Left ventricle myocardium inferior (tissue), 1 donor: ENCODE measurements at regions not wholly inside any gene's neighbourhood (a gene's known extent, or its start where the extent isn't known, plus 50 kb on each side); places are given as distances from the start of the nearest gene placed in this dataset.

Source experiments
- DNase-seq: peaks from one replicate; pipeline ENCODE4 v3.0.0-alpha.2; 2020
- H3K27ac ChIP-seq: fragments of 200-600 bp; replicated peaks from 2 replicates; pipeline ENCODE4 v1.8.0; 2021
- H3K27me3 ChIP-seq: fragments of 200-600 bp; 2 replicates; pipeline ENCODE4 v1.8.0; 2021; ENCODE audit warnings: low read depth
- H3K36me3 ChIP-seq: fragments of 200-600 bp; 2 replicates; pipeline ENCODE4 v1.8.0; 2021
- H3K4me1 ChIP-seq: fragments of 200-600 bp; 2 replicates; pipeline ENCODE4 v1.8.0; 2021
- H3K4me3 ChIP-seq: fragments of 200-600 bp; 2 replicates; pipeline ENCODE4 v1.8.0; 2021; ENCODE audit warnings: mild to moderate bottlenecking, moderate library complexity
- H3K9me3 ChIP-seq: fragments of 200-600 bp; replicated peaks from 2 replicates; pipeline ENCODE4 v1.8.0; 2021
- CTCF ChIP-seq: fragments of 200-600 bp; IDR thresholded peaks from 2 replicates; pipeline ENCODE4 v1.8.0; 2021; ENCODE audit warnings: antibody characterized with exemption, mild to moderate bottlenecking, borderline replicate concordance
- intact Hi-C: fragments of 100-400 bp; cut with micrococcal nuclease; formaldehyde crosslinking; loops from one replicate; pipeline ENCODE4 v1.11.0; 2022
- donor health status: DM: no; HTN: yes; CAD: no; lungs with severe emphysema.

GRCh38 chr10:28875549-28876081, 198.3 kb downstream of the BAMBI start:
- intact Hi-C loops: no loop called here
- TF ChIP-seq CTCF: no peak

GRCh38 chr10:28878236-28878970, 201.1 kb downstream of the BAMBI start:
- Histone ChIP-seq H3K4me1 (peaks cover 20% of the 10 kb centered on the region), H3K36me3 (no peaks in the 10 kb centered on the region), H3K27ac (no peak overlapping the region), H3K9me3 (no peaks in the 10 kb centered on the region), H3K27me3 (no peaks in the 10 kb centered on the region), H3K4me3 (no peak overlapping the region)
- no peak for DNase-seq
- intact Hi-C loops: no loop called here
- no peak for TF ChIP-seq CTCF

More at GRCh38 chr10:28875549-28876081, 198.3 kb downstream of the BAMBI start:
- Histone ChIP-seq H3K4me1 (peaks cover 16% of the 10 kb centered on the region), H3K9me3 (no peaks in the 10 kb centered on the region), H3K27ac (no peak overlapping the region), H3K36me3 (no peaks in the 10 kb centered on the region), H3K27me3 (no peaks in the 10 kb centered on the region), H3K4me3 (no peak overlapping the region)
- DNase-seq: no peak

GRCh38 chr10:28879246-28879645, 201.9 kb downstream of the BAMBI start:
- Histone ChIP-seq H3K4me3 (no peak overlapping the region), H3K4me1 (peaks cover 20% of the 10 kb centered on the region), H3K27ac (peak overlapping the region; percentile 81), H3K9me3 (no peaks in the 10 kb centered on the region), H3K36me3 (no peaks in the 10 kb centered on the region), H3K27me3 (no peaks in the 10 kb centered on the region)
- intact Hi-C loops: no loop called here
- no peak for TF ChIP-seq CTCF
- DNase-seq: no peak

DNA sequence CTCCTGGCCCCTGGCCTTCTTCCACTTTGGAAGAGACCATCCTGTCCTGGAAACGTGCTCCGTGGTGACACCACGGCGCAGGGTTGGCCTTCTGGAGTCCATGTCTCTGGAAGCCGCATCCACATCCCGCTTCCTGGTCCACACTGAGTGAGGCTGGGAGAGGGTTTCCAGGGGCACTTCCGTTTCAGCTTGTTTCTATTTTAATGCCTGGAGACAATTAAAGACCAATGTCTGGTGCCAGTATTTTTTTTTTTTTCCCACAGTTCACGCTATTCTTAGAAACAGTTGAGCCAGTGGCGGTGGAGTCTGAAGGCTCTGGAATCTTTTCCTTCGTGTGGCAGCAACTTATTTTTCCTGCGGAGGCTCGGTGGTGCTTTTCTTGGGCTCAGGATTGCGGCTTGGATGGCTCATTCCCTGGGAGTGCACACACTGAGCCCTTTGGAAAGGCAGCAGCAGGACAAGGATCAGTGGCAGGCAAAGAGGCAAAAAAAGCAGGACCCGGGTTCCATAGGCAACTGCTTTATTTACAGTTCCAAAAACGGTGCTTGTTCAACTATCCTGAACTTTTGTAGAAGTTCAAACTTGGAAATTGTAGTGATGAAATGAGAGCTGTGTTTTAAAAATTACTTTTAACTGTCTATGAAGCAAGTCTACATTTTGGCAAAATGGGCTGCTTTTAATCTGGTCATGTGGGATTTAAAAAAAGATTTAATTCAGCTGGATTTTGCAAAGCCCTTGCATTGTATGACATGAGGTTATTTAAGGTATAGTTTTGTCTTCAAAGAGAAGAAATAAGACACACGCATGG, 202.8 kb downstream of the BAMBI start:
- intact Hi-C loops: no loop called here
- Histone ChIP-seq H3K36me3 (no peaks in the 10 kb centered on the region), H3K4me1 (peaks cover 20% of the 10 kb centered on the region), H3K9me3 (no peaks in the 10 kb centered on the region), H3K4me3 (peak overlapping the region; percentile 51), H3K27me3 (no peaks in the 10 kb centered on the region), H3K27ac (peak overlapping the region; percentile 81)
- TF ChIP-seq CTCF: no peak
- peak; percentile 20 for DNase-seq

DNA sequence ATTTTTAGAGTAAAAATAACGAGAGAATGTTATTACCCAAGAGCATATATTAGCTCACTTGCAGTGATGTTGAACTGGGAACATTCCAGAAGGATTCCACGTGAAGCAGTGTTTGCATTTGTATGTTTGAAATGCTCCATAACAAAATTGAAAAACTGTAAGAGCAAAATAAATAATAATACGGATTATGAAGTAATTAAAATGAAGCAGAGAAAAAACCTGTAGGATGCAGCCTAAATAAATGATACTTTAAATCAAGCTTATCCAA, 203.3 kb downstream of the BAMBI start:
- H3K27me3 ChIP-seq: no peaks in the 10 kb centered on the region
- TF ChIP-seq CTCF: no peak
- no peaks in the 10 kb centered on the region for H3K36me3 ChIP-seq
- no peaks in the 10 kb centered on the region for H3K9me3 ChIP-seq
- no peak overlapping the region for H3K4me3 ChIP-seq
- peaks cover 20% of the 10 kb centered on the region for H3K4me1 ChIP-seq
- DNase-seq: no peak
- peak overlapping the region; percentile 81 for H3K27ac ChIP-seq
- intact Hi-C loops: no loop called here
